ENCODE measurements at regions not wholly inside any gene's neighbourhood (a gene's known extent, or its start where the extent isn't known, plus 50 kb on each side); places are given as distances from the start of the nearest gene placed in this dataset.

- intact Hi-C loops (cut with micrococcal nuclease): no loop called here
- no peaks in the 10 kb centered on the region for H3K27me3 Mint-ChIP-seq
- H3K4me3 Mint-ChIP-seq: no peak overlapping the region
- no peak overlapping the region for H3K27ac Mint-ChIP-seq
- POLR2A ChIA-PET: no interaction called here
- DNase-seq: no peak
- CTCF ChIA-PET: no interaction called here
- TF ChIP-seq, protein P1, sequence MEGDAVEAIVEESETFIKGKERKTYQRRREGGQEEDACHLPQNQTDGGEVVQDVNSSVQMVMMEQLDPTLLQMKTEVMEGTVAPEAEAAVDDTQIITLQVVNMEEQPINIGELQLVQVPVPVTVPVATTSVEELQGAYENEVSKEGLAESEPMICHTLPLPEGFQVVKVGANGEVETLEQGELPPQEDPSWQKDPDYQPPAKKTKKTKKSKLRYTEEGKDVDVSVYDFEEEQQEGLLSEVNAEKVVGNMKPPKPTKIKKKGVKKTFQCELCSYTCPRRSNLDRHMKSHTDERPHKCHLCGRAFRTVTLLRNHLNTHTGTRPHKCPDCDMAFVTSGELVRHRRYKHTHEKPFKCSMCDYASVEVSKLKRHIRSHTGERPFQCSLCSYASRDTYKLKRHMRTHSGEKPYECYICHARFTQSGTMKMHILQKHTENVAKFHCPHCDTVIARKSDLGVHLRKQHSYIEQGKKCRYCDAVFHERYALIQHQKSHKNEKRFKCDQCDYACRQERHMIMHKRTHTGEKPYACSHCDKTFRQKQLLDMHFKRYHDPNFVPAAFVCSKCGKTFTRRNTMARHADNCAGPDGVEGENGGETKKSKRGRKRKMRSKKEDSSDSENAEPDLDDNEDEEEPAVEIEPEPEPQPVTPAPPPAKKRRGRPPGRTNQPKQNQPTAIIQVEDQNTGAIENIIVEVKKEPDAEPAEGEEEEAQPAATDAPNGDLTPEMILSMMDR (IDR thresholded peaks at IDR 0.05): no peak
- no peak for ATAC-seq
- no peaks in the 10 kb centered on the region for H3K9me3 Mint-ChIP-seq
- no peaks in the 10 kb centered on the region for H3K4me1 Mint-ChIP-seq (ENCODE audit: low read depth)
- H3K36me3 Mint-ChIP-seq (ENCODE audit: low read depth): no peaks in the 10 kb centered on the region
Observed at GRCh38 chr13:55606045-55606665, 1534.6 kb upstream of the PRR20A start.

DNA sequence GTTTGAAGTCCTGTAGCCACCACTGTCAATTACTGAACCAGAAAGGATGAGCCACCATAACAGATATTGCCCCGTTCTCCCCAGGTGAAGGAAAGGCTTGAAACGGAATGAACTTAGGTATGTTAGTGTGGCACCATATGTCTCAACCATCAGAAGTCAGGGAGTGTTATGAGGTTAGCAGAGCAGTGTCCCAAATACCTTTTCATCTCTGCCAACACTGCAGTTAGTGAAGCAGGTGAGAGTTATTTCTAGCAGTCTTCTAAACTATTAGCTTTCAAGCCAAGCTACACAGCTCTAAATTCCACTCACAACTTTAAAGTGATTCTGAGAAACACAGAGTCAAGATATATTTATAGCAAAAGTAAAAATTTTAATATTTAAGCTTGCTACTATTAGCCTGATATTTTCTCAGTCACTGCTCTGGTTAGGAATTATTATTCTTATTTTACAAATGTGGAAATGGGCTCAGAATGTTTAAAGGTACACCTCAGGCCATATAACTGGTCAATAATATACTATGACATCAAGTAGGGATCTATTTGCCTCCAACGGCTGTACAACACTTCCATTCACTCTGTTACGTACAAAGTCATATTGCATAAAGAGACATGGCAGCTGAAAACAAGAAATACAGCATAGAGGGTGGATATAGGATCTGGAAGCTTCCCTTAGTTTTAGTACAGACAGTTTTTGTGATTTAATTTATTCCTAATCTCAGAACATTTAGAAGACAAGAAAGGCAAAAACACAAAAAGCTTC is 1527.1 kb upstream of the PRR20A start:
- Mint-ChIP-seq H3K4me3 (no peak overlapping the region), H3K4me1 (ENCODE audit: low read depth) (no peaks in the 10 kb centered on the region), H3K36me3 (ENCODE audit: low read depth) (no peaks in the 10 kb centered on the region), H3K9me3 (no peaks in the 10 kb centered on the region), H3K27me3 (no peaks in the 10 kb centered on the region), H3K27ac (no peak overlapping the region)
- ChIA-PET POLR2A (no interaction called here), CTCF (no interaction called here)
- intact Hi-C loops (cut with micrococcal nuclease): no loop called here
- DNase-seq (no peak), ATAC-seq (no peak)
- TF ChIP-seq, protein P1 (IDR thresholded peaks at IDR 0.05): no peak

- no peak for DNase-seq
- no peak for ATAC-seq
- no peak overlapping the region for H3K4me3 Mint-ChIP-seq
- CTCF ChIA-PET: no interaction called here
- TF ChIP-seq, protein P1 (IDR thresholded peaks at IDR 0.05): no peak
- H3K27ac Mint-ChIP-seq: no peak overlapping the region
- no peaks in the 10 kb centered on the region for H3K36me3 Mint-ChIP-seq (ENCODE audit: low read depth)
- no peaks in the 10 kb centered on the region for H3K9me3 Mint-ChIP-seq
- no peaks in the 10 kb centered on the region for H3K4me1 Mint-ChIP-seq (ENCODE audit: low read depth)
- intact Hi-C loops (cut with micrococcal nuclease): no loop called here
- POLR2A ChIA-PET: no interaction called here
- no peaks in the 10 kb centered on the region for H3K27me3 Mint-ChIP-seq
Observed at GRCh38 chr13:55615081-55615480, 1525.6 kb upstream of the PRR20A start.

GRCh38 chr13:55617241-55617640 is 1523.5 kb upstream of the PRR20A start:
- Mint-ChIP-seq H3K27me3 (no peaks in the 10 kb centered on the region), H3K4me3 (no peak overlapping the region), H3K4me1 (ENCODE audit: low read depth) (no peaks in the 10 kb centered on the region), H3K27ac (no peak overlapping the region), H3K9me3 (peaks cover 2% of the 10 kb centered on the region), H3K36me3 (ENCODE audit: low read depth) (no peaks in the 10 kb centered on the region)
- intact Hi-C loops (cut with micrococcal nuclease): no loop called here
- ChIA-PET POLR2A (interaction anchor here (0.7 kb wide), 1 partner anchor 89 kb away, joined by 4 read pairs; no protein-coding TSS in a partner anchor), CTCF (no interaction called here)
- no peak for DNase-seq
- ATAC-seq: no peak
- TF ChIP-seq, protein P1 (IDR thresholded peaks at IDR 0.05): no peak

DNA sequence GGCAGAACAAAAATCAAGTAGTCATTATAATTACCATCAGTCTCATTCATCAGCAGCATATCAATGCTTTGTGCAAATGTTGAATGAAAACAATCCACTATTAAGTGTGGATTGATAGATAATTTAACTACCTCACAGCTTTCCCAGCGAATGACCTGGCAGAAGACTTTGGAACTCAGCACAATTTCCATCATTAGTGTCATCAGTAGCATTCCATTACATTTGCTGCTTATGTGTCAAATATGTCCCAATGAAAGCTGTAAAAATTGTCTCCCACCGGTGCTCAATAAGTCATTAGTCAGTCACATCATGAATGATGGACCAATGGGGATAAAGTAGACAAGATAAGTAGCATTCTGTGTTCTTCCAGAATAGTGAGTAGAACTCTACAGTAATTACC is 1513.5 kb upstream of the PRR20A start:
- H3K4me1 Mint-ChIP-seq (ENCODE audit: low read depth): no peaks in the 10 kb centered on the region
- ATAC-seq: no peak
- CTCF ChIA-PET: no interaction called here
- intact Hi-C loops (cut with micrococcal nuclease): no loop called here
- DNase-seq: no peak
- POLR2A ChIA-PET: no interaction called here
- H3K36me3 Mint-ChIP-seq (ENCODE audit: low read depth): no peaks in the 10 kb centered on the region
- peaks cover 27% of the 10 kb centered on the region for H3K9me3 Mint-ChIP-seq
- H3K27ac Mint-ChIP-seq: no peak overlapping the region
- TF ChIP-seq, protein P1 (IDR thresholded peaks at IDR 0.05): no peak
- no peak overlapping the region for H3K4me3 Mint-ChIP-seq
- H3K27me3 Mint-ChIP-seq: no peaks in the 10 kb centered on the region
